Osteoblast (primary cell): ENCODE measurements at regions not wholly inside any gene's neighbourhood (a gene's known extent, or its start where the extent isn't known, plus 50 kb on each side); places are given as distances from the start of the nearest gene placed in this dataset.

ENCODE experiments used
- DNase-seq: peaks from one replicate; pipeline ENCODE4 v3.0.0; 2011; ENCODE audit warnings: low spot score, mixed read lengths; ENCODE audit not compliant: insufficient read length; ENCODE audit errors: missing footprints
- H2AFZ ChIP-seq: 2 replicates; pipeline ENCODE4 v1.6.0; 2011; ENCODE audit warnings: mild to moderate bottlenecking, low read length
- H3K27ac ChIP-seq: 2 replicates; pipeline ENCODE4 v1.5.1; 2011; ENCODE audit warnings: mild to moderate bottlenecking, low read depth, low read length, moderate library complexity
- H3K27me3 ChIP-seq: 2 replicates; pipeline ENCODE4 v1.6.0; 2012; ENCODE audit warnings: mild to moderate bottlenecking, control low read depth, inconsistent platforms, low read length, moderate library complexity; ENCODE audit not compliant: insufficient read depth
- H3K36me3 ChIP-seq: 2 replicates; pipeline ENCODE4 v1.5.1; 2011; ENCODE audit warnings: mild to moderate bottlenecking, low read length, control low read depth, moderate library complexity; ENCODE audit not compliant: insufficient read depth
- H3K4me1 ChIP-seq: 2 replicates; pipeline ENCODE4 v1.5.1; 2011; ENCODE audit warnings: mild to moderate bottlenecking, low read length, control low read depth, moderate library complexity; ENCODE audit not compliant: insufficient read depth
- H3K4me2 ChIP-seq: 2 replicates; pipeline ENCODE4 v1.6.0; 2011; ENCODE audit warnings: mild to moderate bottlenecking, low read length; ENCODE audit not compliant: insufficient read depth
- H3K4me3 ChIP-seq: fragments of 200-600 bp; sonication (generic); 3 replicates; pipeline ENCODE4 v1.5.1; 2012; ENCODE audit warnings: mild to moderate bottlenecking, low read length, inconsistent platforms; ENCODE audit not compliant: insufficient read depth
- H3K79me2 ChIP-seq: 2 replicates; pipeline ENCODE4 v1.6.0; 2012; ENCODE audit warnings: mild to moderate bottlenecking, low read length, control low read depth, inconsistent platforms; ENCODE audit not compliant: insufficient read depth
- H3K9me3 ChIP-seq: 2 replicates; pipeline ENCODE4 v1.5.1; 2011; ENCODE audit warnings: low read depth, low read length, control low read depth
- H4K20me1 ChIP-seq: 2 replicates; pipeline ENCODE4 v1.6.0; 2012; ENCODE audit warnings: mild to moderate bottlenecking, low read length, control low read depth; ENCODE audit not compliant: insufficient read depth
- TF ChIP-seq, protein P1 (sequence below): IDR thresholded peaks from 2 replicates; pipeline ENCODE4 v1.5.1; 2011; ENCODE audit warnings: mild to moderate bottlenecking, low read depth, low read length, moderate library complexity; ENCODE audit errors: extremely low read depth

DNA sequence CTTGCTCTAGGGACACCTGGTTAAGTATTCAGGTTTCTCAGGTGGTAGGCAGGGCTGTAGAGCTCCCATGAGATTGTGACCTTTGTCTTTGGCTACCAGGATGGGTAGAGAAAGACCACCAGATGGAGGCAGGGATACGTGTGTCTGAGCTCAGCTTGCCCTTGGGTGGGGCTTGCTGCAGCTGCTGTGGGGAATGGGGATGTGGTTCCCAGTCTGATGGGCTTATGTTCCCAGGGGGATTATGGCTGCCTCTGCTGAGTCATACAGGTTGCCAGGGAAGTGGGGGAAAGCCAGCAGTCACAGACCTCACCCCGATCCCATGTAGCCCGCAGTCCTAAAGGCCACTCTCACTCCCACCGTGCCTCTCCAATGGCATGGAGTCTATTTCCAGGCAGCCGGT is 659.9 kb upstream of the KLF12 start:
- no peaks in the 10 kb centered on the region for H3K27me3 ChIP-seq
- no peak overlapping the region for H3K4me2 ChIP-seq
- DNase-seq: no peak
- no peaks in the 10 kb centered on the region for H3K36me3 ChIP-seq
- no peaks in the 10 kb centered on the region for H3K9me3 ChIP-seq
- TF ChIP-seq, protein P1, sequence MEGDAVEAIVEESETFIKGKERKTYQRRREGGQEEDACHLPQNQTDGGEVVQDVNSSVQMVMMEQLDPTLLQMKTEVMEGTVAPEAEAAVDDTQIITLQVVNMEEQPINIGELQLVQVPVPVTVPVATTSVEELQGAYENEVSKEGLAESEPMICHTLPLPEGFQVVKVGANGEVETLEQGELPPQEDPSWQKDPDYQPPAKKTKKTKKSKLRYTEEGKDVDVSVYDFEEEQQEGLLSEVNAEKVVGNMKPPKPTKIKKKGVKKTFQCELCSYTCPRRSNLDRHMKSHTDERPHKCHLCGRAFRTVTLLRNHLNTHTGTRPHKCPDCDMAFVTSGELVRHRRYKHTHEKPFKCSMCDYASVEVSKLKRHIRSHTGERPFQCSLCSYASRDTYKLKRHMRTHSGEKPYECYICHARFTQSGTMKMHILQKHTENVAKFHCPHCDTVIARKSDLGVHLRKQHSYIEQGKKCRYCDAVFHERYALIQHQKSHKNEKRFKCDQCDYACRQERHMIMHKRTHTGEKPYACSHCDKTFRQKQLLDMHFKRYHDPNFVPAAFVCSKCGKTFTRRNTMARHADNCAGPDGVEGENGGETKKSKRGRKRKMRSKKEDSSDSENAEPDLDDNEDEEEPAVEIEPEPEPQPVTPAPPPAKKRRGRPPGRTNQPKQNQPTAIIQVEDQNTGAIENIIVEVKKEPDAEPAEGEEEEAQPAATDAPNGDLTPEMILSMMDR: no peak
- H4K20me1 ChIP-seq: no peaks in the 10 kb centered on the region
- H3K4me3 ChIP-seq: no peak overlapping the region
- H3K27ac ChIP-seq: no peak overlapping the region
- H3K79me2 ChIP-seq: no peaks in the 10 kb centered on the region
- no peak overlapping the region for H2AFZ ChIP-seq
- no peaks in the 10 kb centered on the region for H3K4me1 ChIP-seq

DNA sequence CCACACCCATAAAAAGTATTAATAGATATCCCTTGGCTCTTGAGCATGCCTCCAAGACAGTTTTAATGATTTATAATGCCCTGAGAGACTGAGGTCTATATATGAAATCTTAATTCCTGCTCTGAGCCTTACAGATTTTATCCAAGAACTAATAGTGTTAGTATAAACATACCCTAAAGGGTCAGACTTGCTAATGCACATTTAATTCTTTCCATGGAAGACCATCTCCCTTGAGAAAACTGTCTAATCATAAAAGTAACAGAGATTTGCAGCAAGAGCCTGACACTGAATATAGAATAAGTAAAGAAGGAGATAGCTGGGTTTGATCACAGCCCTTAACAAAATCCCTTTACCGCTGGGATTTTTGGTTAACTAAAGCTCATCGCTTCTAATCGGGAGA is 650.8 kb upstream of the KLF12 start:
- Histone ChIP-seq H3K4me2 (no peak overlapping the region), H3K27me3 (no peaks in the 10 kb centered on the region), H3K79me2 (no peaks in the 10 kb centered on the region), H3K36me3 (no peaks in the 10 kb centered on the region), H3K4me1 (peaks cover 3% of the 10 kb centered on the region), H3K27ac (no peak overlapping the region), H3K9me3 (no peaks in the 10 kb centered on the region), H3K4me3 (no peak overlapping the region), H2AFZ (no peak overlapping the region), H4K20me1 (no peaks in the 10 kb centered on the region)
- TF ChIP-seq, protein P1: no peak
- DNase-seq: no peak

DNA sequence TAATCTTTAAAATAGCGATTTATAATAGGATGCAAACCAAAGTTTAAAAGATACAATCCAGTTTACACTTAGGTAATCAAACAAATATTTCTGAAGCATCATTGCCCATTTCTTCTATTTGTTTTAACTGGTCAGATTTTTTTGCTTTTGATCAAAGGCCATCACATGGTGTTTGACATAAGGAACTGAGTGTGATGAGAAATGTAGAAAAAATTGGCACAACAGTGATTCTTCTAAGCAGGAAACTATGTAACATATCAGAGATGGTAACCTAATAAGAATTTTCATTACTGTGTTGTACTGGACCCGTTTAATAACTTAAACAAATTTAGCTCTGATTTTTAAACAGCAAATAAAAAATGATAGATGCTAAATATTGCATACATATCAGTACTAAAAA is 644.7 kb upstream of the KLF12 start:
- H4K20me1 ChIP-seq: no peaks in the 10 kb centered on the region
- no peak overlapping the region for H3K4me2 ChIP-seq
- DNase-seq: no peak
- no peaks in the 10 kb centered on the region for H3K9me3 ChIP-seq
- TF ChIP-seq, protein P1: no peak
- no peak overlapping the region for H2AFZ ChIP-seq
- no peaks in the 10 kb centered on the region for H3K36me3 ChIP-seq
- H3K4me3 ChIP-seq: no peak overlapping the region
- H3K4me1 ChIP-seq: peaks cover 9% of the 10 kb centered on the region
- H3K79me2 ChIP-seq: no peaks in the 10 kb centered on the region
- no peak overlapping the region for H3K27ac ChIP-seq
- H3K27me3 ChIP-seq: no peaks in the 10 kb centered on the region

DNA sequence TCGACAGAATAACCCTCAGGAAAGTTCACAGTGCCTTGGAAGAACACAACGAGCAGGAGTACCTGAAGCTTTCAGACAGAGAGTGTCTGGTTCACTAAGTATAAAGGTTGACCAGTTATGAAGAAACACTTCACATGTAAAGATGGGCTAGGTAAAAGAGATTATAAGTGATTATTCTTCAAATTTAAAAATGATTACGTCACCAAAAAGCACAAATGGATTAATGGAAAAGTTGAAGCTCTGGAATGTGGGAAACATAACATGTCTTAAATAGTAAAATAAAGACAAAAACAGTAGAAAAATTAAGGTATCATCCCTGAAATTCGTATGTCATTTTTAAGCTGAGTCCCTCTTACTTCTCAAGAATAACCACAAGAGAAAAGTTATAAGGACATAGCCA is 643.9 kb upstream of the KLF12 start:
- Histone ChIP-seq H4K20me1 (no peaks in the 10 kb centered on the region), H3K4me1 (peaks cover 16% of the 10 kb centered on the region), H3K4me2 (no peak overlapping the region), H3K27ac (no peak overlapping the region), H3K36me3 (no peaks in the 10 kb centered on the region), H2AFZ (no peak overlapping the region), H3K9me3 (no peaks in the 10 kb centered on the region), H3K4me3 (no peak overlapping the region), H3K27me3 (no peaks in the 10 kb centered on the region), H3K79me2 (no peaks in the 10 kb centered on the region)
- TF ChIP-seq, protein P1: no peak
- DNase-seq: no peak
